ENCODE measurements at regions not wholly inside any gene's neighbourhood (a gene's known extent, or its start where the extent isn't known, plus 50 kb on each side); places are given as distances from the start of the nearest gene placed in this dataset.

DNA sequence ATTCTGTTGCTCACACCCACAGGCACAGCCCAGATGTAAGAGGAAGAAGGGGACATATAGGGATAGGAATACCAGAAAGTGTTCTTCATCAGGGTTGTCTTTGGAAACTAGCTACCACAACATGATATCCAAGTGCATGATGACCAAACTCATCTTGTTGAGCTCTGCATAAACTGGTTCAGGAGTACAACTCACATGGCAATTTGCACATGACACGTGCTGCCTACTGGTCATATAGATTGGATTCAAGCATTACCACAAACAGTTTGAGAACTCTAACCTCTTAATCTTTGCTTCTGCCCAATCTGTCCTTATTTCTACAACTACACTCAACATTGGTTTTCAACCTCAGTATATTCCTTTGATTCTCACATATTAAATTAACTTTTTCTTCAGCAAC, 184.7 kb upstream of the PCSK2 start:
- Mint-ChIP-seq H3K27me3 (ENCODE audit: low read depth) (peaks cover 12% of the 10 kb centered on the region), H3K36me3 (ENCODE audit: low read depth) (no peaks in the 10 kb centered on the region), H3K27ac (ENCODE audit: unreplicated experiment) (no peak overlapping the region), H3K9me3 (ENCODE audit: low read depth) (no peaks in the 10 kb centered on the region), H3K4me1 (ENCODE audit: low read depth) (no peaks in the 10 kb centered on the region), H3K4me3 (ENCODE audit: unreplicated experiment) (no peak overlapping the region)
- no peak for DNase-seq (ENCODE audit: low spot score)
- TF ChIP-seq, protein P1, sequence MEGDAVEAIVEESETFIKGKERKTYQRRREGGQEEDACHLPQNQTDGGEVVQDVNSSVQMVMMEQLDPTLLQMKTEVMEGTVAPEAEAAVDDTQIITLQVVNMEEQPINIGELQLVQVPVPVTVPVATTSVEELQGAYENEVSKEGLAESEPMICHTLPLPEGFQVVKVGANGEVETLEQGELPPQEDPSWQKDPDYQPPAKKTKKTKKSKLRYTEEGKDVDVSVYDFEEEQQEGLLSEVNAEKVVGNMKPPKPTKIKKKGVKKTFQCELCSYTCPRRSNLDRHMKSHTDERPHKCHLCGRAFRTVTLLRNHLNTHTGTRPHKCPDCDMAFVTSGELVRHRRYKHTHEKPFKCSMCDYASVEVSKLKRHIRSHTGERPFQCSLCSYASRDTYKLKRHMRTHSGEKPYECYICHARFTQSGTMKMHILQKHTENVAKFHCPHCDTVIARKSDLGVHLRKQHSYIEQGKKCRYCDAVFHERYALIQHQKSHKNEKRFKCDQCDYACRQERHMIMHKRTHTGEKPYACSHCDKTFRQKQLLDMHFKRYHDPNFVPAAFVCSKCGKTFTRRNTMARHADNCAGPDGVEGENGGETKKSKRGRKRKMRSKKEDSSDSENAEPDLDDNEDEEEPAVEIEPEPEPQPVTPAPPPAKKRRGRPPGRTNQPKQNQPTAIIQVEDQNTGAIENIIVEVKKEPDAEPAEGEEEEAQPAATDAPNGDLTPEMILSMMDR (IDR thresholded peaks at IDR 0.05) = no peak

GRCh38 chr20:17043323-17043722, 183.5 kb upstream of the PCSK2 start:
- TF ChIP-seq, protein P1 (IDR thresholded peaks at IDR 0.05) = no peak
- Mint-ChIP-seq H3K4me3 (ENCODE audit: unreplicated experiment) (no peak overlapping the region), H3K27ac (ENCODE audit: unreplicated experiment) (no peak overlapping the region), H3K4me1 (ENCODE audit: low read depth) (no peaks in the 10 kb centered on the region), H3K27me3 (ENCODE audit: low read depth) (peaks cover 9% of the 10 kb centered on the region), H3K36me3 (ENCODE audit: low read depth) (no peaks in the 10 kb centered on the region), H3K9me3 (ENCODE audit: low read depth) (no peaks in the 10 kb centered on the region)
- DNase-seq (ENCODE audit: low spot score) = no peak

DNA sequence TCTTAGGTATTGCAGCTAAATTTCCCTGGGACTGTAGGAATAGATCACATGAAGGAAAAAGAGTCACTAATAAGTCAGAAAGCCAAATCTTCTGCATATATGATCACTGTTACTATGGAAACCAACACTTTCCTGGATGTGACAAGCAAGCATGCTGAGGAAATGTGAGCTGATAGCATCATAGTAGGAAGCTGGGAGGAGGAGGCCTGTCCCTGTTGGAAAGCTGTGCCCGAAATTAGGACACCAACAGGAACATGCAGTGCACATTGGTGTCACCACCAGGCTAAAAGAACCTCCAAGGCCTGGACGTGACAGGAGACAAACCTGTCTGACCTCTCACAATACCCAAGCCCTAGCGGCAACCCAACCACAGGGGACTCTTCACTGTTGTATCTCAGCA, 181.9 kb upstream of the PCSK2 start:
- no peak overlapping the region for H3K4me3 Mint-ChIP-seq (ENCODE audit: unreplicated experiment)
- peaks cover 9% of the 10 kb centered on the region for H3K27me3 Mint-ChIP-seq (ENCODE audit: low read depth)
- DNase-seq (ENCODE audit: low spot score) = no peak
- TF ChIP-seq, protein P1 (IDR thresholded peaks at IDR 0.05) = no peak
- H3K36me3 Mint-ChIP-seq (ENCODE audit: low read depth) = no peaks in the 10 kb centered on the region
- no peaks in the 10 kb centered on the region for H3K9me3 Mint-ChIP-seq (ENCODE audit: low read depth)
- no peaks in the 10 kb centered on the region for H3K4me1 Mint-ChIP-seq (ENCODE audit: low read depth)
- no peak overlapping the region for H3K27ac Mint-ChIP-seq (ENCODE audit: unreplicated experiment)

- TF ChIP-seq, protein P1 (IDR thresholded peaks at IDR 0.05) = no peak
- H3K4me3 Mint-ChIP-seq (ENCODE audit: unreplicated experiment) = no peak overlapping the region
- no peaks in the 10 kb centered on the region for H3K27me3 Mint-ChIP-seq (ENCODE audit: low read depth)
- H3K36me3 Mint-ChIP-seq (ENCODE audit: low read depth) = no peaks in the 10 kb centered on the region
- no peaks in the 10 kb centered on the region for H3K4me1 Mint-ChIP-seq (ENCODE audit: low read depth)
- no peak for DNase-seq (ENCODE audit: low spot score)
- H3K27ac Mint-ChIP-seq (ENCODE audit: unreplicated experiment) = no peak overlapping the region
- peaks cover 17% of the 10 kb centered on the region for H3K9me3 Mint-ChIP-seq (ENCODE audit: low read depth)
Observed at GRCh38 chr20:17059465-17059864, 167.4 kb upstream of the PCSK2 start.

DNA sequence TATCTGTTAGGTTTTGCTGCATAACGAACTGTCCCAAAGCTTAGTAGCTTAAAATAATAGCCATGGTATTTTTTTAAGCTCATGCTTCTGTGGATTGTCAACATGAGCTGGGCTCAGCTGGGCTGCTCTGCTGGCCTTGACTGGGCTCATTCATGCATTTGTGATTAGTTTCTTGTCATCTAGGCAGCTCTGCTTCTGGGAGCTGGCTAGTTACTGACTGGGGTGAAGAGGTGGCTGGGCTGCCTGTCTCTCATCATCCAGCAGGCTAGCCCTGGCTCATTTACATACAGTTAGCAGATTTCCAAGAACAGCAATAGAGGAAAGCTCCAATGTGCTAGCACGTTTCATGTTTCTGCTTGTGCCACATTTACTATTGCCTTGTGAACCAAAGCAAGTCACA, 165.1 kb upstream of the PCSK2 start:
- TF ChIP-seq, protein P1 (IDR thresholded peaks at IDR 0.05) = no peak
- no peak overlapping the region for H3K27ac Mint-ChIP-seq (ENCODE audit: unreplicated experiment)
- peaks cover 17% of the 10 kb centered on the region for H3K9me3 Mint-ChIP-seq (ENCODE audit: low read depth)
- no peak overlapping the region for H3K4me3 Mint-ChIP-seq (ENCODE audit: unreplicated experiment)
- no peaks in the 10 kb centered on the region for H3K4me1 Mint-ChIP-seq (ENCODE audit: low read depth)
- no peak for DNase-seq (ENCODE audit: low spot score)
- H3K27me3 Mint-ChIP-seq (ENCODE audit: low read depth) = no peaks in the 10 kb centered on the region
- no peaks in the 10 kb centered on the region for H3K36me3 Mint-ChIP-seq (ENCODE audit: low read depth)

All from chondrocyte (in vitro differentiated cells).